ENCODE measurements at regions not wholly inside any gene's neighbourhood (a gene's known extent, or its start where the extent isn't known, plus 50 kb on each side); places are given as distances from the start of the nearest gene placed in this dataset.
A peak's percentile ranks its signal among the peaks of the same experiment; 100 is the strongest.

GRCh38 chr4:166501941-166502382 is 628.9 kb downstream of the TLL1 start (continued):
- 0 out of 2 replicates have a peak, but pooled peaks have one; percentile 21 for TF ChIP-seq THAP11 (CRISPR knock-in tag; IDR thresholded peaks at IDR 0.05)
- TF ChIP-seq, protein P1, sequence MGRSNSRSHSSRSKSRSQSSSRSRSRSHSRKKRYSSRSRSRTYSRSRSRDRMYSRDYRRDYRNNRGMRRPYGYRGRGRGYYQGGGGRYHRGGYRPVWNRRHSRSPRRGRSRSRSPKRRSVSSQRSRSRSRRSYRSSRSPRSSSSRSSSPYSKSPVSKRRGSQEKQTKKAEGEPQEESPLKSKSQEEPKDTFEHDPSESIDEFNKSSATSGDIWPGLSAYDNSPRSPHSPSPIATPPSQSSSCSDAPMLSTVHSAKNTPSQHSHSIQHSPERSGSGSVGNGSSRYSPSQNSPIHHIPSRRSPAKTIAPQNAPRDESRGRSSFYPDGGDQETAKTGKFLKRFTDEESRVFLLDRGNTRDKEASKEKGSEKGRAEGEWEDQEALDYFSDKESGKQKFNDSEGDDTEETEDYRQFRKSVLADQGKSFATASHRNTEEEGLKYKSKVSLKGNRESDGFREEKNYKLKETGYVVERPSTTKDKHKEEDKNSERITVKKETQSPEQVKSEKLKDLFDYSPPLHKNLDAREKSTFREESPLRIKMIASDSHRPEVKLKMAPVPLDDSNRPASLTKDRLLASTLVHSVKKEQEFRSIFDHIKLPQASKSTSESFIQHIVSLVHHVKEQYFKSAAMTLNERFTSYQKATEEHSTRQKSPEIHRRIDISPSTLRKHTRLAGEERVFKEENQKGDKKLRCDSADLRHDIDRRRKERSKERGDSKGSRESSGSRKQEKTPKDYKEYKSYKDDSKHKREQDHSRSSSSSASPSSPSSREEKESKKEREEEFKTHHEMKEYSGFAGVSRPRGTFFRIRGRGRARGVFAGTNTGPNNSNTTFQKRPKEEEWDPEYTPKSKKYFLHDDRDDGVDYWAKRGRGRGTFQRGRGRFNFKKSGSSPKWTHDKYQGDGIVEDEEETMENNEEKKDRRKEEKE (IDR thresholded peaks at IDR 0.05) = no peak

DNA sequence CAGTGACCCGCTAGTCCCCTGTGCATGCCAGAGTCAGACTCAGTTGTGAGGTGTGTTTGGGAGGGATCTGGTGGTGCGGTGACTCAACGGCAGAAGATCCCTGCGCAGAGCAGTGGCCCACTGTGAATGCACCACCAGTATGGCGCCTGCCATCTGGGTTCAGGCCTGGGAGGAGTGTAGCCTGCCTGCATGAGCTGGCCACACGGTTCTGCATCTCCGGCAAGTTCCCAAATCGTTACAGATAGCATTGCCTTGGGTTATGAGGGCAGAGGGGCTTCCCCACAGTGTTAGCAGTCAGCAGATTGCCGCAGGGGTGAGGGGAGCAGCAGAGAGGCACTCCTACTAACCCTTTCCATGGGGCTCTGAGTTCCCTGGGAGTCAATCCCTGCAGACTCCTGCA is 629.6 kb downstream of the TLL1 start:
- Histone ChIP-seq H3K4me2 (ENCODE audit: low read depth, low read length) (no peak overlapping the region), H3K27ac (ENCODE audit: extremely low read length, insufficient read depth, low read length) (no peak overlapping the region), H3K9me3 (ENCODE audit: low read length) (no peaks in the 10 kb centered on the region), H3K36me3 (replicated peaks in 1 of 2; ENCODE audit: control insufficient read depth in 1 of 2, insufficient read depth in 2 of 2, low read length in 2 of 2) (no peaks in the 10 kb centered on the region), H3K27me3 (ENCODE audit: control insufficient read depth in 1 of 2, insufficient read depth in 2 of 2, low read length in 2 of 2) (no peaks in the 10 kb centered on the region), H3K4me3 (replicated peaks in 1 of 3; ENCODE audit: insufficient read depth in 1 of 3, low read depth in 2 of 3, low read length in 3 of 3) (no peak overlapping the region), H3K9ac (ENCODE audit: insufficient read depth, low read depth, low read length) (no peak overlapping the region), H4K20me1 (ENCODE audit: insufficient read depth, low read length) (no peaks in the 10 kb centered on the region), H2AFZ (ENCODE audit: low read length) (no peak overlapping the region), H3K79me2 (ENCODE audit: insufficient read depth, low read length) (no peaks in the 10 kb centered on the region), H3K4me1 (ENCODE audit: insufficient read depth, low read length) (no peaks in the 10 kb centered on the region)
- 0% methylated on average over 1 of the region's 9 CpGs for WGBS (ENCODE audit: low lambda C conversion rate)
- intact Hi-C loops (cut with micrococcal nuclease; ENCODE audit: unreplicated experiment) = loop anchor here (1.0 kb wide), 1 partner anchor 92 kb away; no protein-coding TSS in a partner anchor
- ChIA-PET POLR2A (no interaction called here), CTCF (ENCODE audit: low intra/inter-chr PET ratio, low total read pairs) (interaction anchor here (1.5 kb wide), 1 partner anchor 92 kb away, joined by 5 read pairs; no protein-coding TSS in a partner anchor)
- FAIRE-seq (no peak), DNase-seq (ENCODE audit: low spot score) (no peak), ATAC-seq (peak; percentile 51)
- in situ Hi-C loops (cut with HindIII; ENCODE audit: extremely low pct_ligation_motif_present, low pct_unique_long_range_greater_than_20kb) = no loop called here
- BruUV-seq (replicated peaks) = no TSS peak
- TF ChIP-seq SMAD1 (CRISPR knock-in tag; IDR thresholded peaks at IDR 0.05; ENCODE audit: borderline replicate concordance, low read depth) (no peak), IRF1 (CRISPR knock-in tag; IDR thresholded peaks at IDR 0.05; ENCODE audit: low read depth) (no peak), ZHX2 (IDR thresholded peaks at IDR 0.05; ENCODE audit: low read depth) (no peak), ZHX2 (CRISPR knock-in tag; IDR thresholded peaks at IDR 0.05; ENCODE audit: borderline replicate concordance) (no peak), ZNF350 (CRISPR knock-in tag; IDR thresholded peaks at IDR 0.05; ENCODE audit: borderline replicate concordance, low read depth) (no peak), ZBTB49 (CRISPR knock-in tag; IDR thresholded peaks at IDR 0.05; ENCODE audit: borderline replicate concordance) (no peak), ZNF670 (CRISPR knock-in tag; IDR thresholded peaks at IDR 0.05; ENCODE audit: borderline replicate concordance) (no peak)
- TF ChIP-seq, protein P2, sequence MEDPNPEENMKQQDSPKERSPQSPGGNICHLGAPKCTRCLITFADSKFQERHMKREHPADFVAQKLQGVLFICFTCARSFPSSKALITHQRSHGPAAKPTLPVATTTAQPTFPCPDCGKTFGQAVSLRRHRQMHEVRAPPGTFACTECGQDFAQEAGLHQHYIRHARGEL (CRISPR knock-in tag; IDR thresholded peaks at IDR 0.05) = no peak
